OCI-LY7 (cell line): ENCODE measurements at regions not wholly inside any gene's neighbourhood (a gene's known extent, or its start where the extent isn't known, plus 50 kb on each side); places are given as distances from the start of the nearest gene placed in this dataset.

Source experiments
- BruUV-seq: library from RNA; stranded (reverse); fragments of 400-500 nt; replicated peaks from 2 replicates; lab custom pipeline; 2021; lab: Mats Ljungman, UMichigan
- CTCF ChIA-PET: fragments of 300-600 bp; sonication (Branson Sonifier 250); formaldehyde crosslinking; loops from one replicate; lab custom pipeline; 2022; ENCODE audit warnings: antibody characterized with exemption; ENCODE audit not compliant: unreplicated experiment; lab: Charles Lee
- POLR2A ChIA-PET: fragments of 300-600 bp; sonication (Branson Sonifier 250); formaldehyde crosslinking; loops from one replicate; lab custom pipeline; 2022; ENCODE audit warnings: antibody characterized with exemption; lab: Charles Lee
- DNase-seq: peaks from one replicate; pipeline ENCODE4 v3.0.0-alpha.2; 2015; ENCODE audit warnings: low spot score
- H2AFZ ChIP-seq: fragments of 200-600 bp; sonication (generic), shearing (Covaris generic); 2 replicates; pipeline ENCODE4 v1.6.1; 2014; ENCODE audit warnings: mild to moderate bottlenecking, antibody characterized with exemption, low read length, moderate library complexity
- H3K27ac ChIP-seq: fragments of 200-600 bp; sonication (generic); 2 replicates; pipeline ENCODE4 v1.5.1; 2014; ENCODE audit warnings: mixed run types, low read depth, mild to moderate bottlenecking, moderate library complexity, low read length, inconsistent platforms; ENCODE audit not compliant: poor library complexity, severe bottlenecking
- H3K36me3 ChIP-seq: fragments of 200-600 bp; sonication (generic); 2 replicates; pipeline ENCODE4 v1.6.1; 2014; ENCODE audit warnings: mild to moderate bottlenecking, antibody characterized with exemption, low read length, moderate library complexity, mixed read lengths; ENCODE audit not compliant: insufficient read depth
- H3K4me1 ChIP-seq: fragments of 200-600 bp; sonication (generic); 2 replicates; pipeline ENCODE4 v1.5.1; 2014; ENCODE audit warnings: mild to moderate bottlenecking, low read length; ENCODE audit not compliant: insufficient read depth, poor library complexity, severe bottlenecking
- H3K4me2 ChIP-seq: fragments of 200-600 bp; sonication (generic); 2 replicates; pipeline ENCODE4 v1.6.1; 2014; ENCODE audit warnings: mild to moderate bottlenecking, low read length
- H3K4me3 ChIP-seq: fragments of 200-600 bp; sonication (generic); 2 replicates; pipeline ENCODE4 v1.5.1; 2014; ENCODE audit warnings: mild to moderate bottlenecking, low read depth, low read length; ENCODE audit not compliant: poor library complexity, severe bottlenecking
- H3K79me2 ChIP-seq: fragments of 200-600 bp; sonication (generic); 2 replicates; pipeline ENCODE4 v1.6.1; 2016; ENCODE audit warnings: low read depth, mild to moderate bottlenecking, low read length, moderate library complexity, mixed read lengths; ENCODE audit not compliant: insufficient read depth
- H3K9me2 ChIP-seq: fragments of 200-600 bp; sonication (generic); 2 replicates; pipeline ENCODE4 v1.6.1; 2016; ENCODE audit warnings: mild to moderate bottlenecking, low read length, mixed read lengths; ENCODE audit not compliant: insufficient read depth
- H3K9me3 ChIP-seq: fragments of 200-600 bp; sonication (generic); 2 replicates; pipeline ENCODE4 v1.6.1; 2014; ENCODE audit warnings: mild to moderate bottlenecking, mixed run types, low read length, mixed read lengths
- H4K20me1 ChIP-seq: fragments of 200-600 bp; sonication (generic); 2 replicates; pipeline ENCODE4 v1.6.1; 2014; ENCODE audit warnings: mild to moderate bottlenecking, antibody characterized with exemption, low read length, moderate library complexity, mixed read lengths; ENCODE audit not compliant: insufficient read depth
- EZH2phosphoT487 ChIP-seq: fragments of 200-600 bp; sonication (generic); IDR thresholded peaks from 2 replicates; pipeline ENCODE4 v1.6.1; 2018; ENCODE audit warnings: low read depth, borderline replicate concordance, mild to moderate bottlenecking, mixed run types, antibody characterized with exemption, low read length, moderate library complexity, mixed read lengths
- intact Hi-C: fragments of 100-400 bp; cut with micrococcal nuclease; formaldehyde crosslinking; loops from one replicate; pipeline ENCODE4 v1.10.0; 2022; ENCODE audit not compliant: unreplicated experiment
- TF ChIP-seq, protein P1 (sequence below): fragments of 200-600 bp; sonication (generic); conservative IDR thresholded peaks from 2 replicates; pipeline ENCODE4 v1.5.1; 2014; ENCODE audit warnings: mild to moderate bottlenecking, antibody characterized with exemption, low read length, moderate library complexity, mixed read lengths

DNA sequence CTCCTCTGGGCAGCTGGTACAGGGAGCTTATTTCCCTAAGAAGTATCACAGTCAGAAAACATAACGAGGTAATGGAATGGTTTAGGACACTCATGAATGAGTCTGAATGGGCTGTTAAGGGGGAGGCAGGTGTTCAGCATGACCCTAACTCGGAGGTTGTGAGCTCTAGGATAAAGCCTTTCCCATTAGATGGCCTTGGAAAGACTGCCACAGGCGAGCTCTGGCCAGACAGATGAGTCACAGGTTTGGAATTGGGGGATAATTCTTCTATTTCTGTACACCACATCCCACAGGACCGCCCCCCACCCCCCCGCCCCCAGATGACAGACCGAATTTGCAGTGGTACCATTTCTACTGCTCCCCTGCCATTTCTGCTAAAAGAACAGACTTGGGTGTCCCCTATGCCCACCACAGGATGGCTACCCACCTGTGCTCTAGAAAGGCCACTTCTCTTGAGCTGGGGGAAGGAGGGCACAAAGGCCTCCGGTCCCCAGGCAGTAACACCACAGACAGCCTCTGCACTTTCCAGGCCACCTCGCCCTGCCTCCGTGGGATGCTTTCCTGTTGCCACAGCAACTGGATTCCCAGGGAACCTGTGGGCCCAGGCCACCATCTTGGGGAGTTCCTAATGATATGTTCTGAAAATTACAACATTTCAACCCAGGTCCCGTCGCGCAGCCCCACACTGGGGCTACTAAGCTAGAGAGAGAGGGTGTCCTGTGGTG is 76.7 kb downstream of the TRIM29 start:
- intact Hi-C loops: no loop called here
- TF ChIP-seq, protein P1, sequence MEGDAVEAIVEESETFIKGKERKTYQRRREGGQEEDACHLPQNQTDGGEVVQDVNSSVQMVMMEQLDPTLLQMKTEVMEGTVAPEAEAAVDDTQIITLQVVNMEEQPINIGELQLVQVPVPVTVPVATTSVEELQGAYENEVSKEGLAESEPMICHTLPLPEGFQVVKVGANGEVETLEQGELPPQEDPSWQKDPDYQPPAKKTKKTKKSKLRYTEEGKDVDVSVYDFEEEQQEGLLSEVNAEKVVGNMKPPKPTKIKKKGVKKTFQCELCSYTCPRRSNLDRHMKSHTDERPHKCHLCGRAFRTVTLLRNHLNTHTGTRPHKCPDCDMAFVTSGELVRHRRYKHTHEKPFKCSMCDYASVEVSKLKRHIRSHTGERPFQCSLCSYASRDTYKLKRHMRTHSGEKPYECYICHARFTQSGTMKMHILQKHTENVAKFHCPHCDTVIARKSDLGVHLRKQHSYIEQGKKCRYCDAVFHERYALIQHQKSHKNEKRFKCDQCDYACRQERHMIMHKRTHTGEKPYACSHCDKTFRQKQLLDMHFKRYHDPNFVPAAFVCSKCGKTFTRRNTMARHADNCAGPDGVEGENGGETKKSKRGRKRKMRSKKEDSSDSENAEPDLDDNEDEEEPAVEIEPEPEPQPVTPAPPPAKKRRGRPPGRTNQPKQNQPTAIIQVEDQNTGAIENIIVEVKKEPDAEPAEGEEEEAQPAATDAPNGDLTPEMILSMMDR: no peak
- no peak for TF ChIP-seq EZH2phosphoT487
- Histone ChIP-seq H3K9me2 (no peaks in the 10 kb centered on the region), H3K36me3 (no peaks in the 10 kb centered on the region), H3K4me1 (no peaks in the 10 kb centered on the region), H3K79me2 (no peaks in the 10 kb centered on the region), H3K27ac (no peak overlapping the region), H4K20me1 (no peaks in the 10 kb centered on the region), H3K4me2 (no peak overlapping the region), H3K4me3 (no peak overlapping the region), H2AFZ (no peak overlapping the region), H3K9me3 (no peaks in the 10 kb centered on the region)
- ChIA-PET POLR2A (interaction anchor here (0.6 kb wide), 1 partner anchor 600 kb away, joined by 3 read pairs; no protein-coding TSS in a partner anchor), CTCF (no interaction called here)
- BruUV-seq: no TSS peak
- no peak for DNase-seq

GRCh38 chr11:120060512-120060911 is 77.4 kb downstream of the TRIM29 start:
- intact Hi-C loops: no loop called here
- BruUV-seq: no TSS peak
- TF ChIP-seq EZH2phosphoT487: no peak
- TF ChIP-seq, protein P1: no peak

DNA sequence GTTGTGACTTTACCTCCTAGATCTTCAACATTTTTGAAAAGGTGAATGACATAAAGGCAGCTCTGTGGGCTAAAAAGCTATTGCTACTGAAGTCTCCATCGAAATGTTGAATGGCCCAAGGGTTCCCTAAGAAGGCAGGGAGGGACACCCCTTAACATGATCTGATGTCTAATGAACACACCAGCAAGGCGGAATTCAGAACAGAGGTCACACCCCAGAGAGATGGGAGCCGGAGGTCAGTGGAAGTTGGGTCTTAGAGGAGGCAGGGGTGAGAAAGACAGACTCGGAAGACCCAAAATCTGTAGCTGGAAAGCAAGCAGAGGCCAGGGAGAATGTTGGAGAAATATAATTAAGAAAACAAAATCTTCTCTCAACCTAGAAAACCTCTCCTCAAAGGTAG is 79.0 kb downstream of the TRIM29 start:
- BruUV-seq: no TSS peak
- H3K9me3 ChIP-seq: no peaks in the 10 kb centered on the region
- H3K4me1 ChIP-seq: no peaks in the 10 kb centered on the region
- DNase-seq: no peak
- ChIA-PET POLR2A (no interaction called here), CTCF (no interaction called here)
- H2AFZ ChIP-seq: no peak overlapping the region
- H3K79me2 ChIP-seq: no peaks in the 10 kb centered on the region
- H4K20me1 ChIP-seq: no peaks in the 10 kb centered on the region
- H3K9me2 ChIP-seq: no peaks in the 10 kb centered on the region
- no peak overlapping the region for H3K4me2 ChIP-seq
- H3K4me3 ChIP-seq: no peak overlapping the region
- no peak overlapping the region for H3K27ac ChIP-seq
- TF ChIP-seq, protein P1: no peak
- no peak for TF ChIP-seq EZH2phosphoT487
- H3K36me3 ChIP-seq: no peaks in the 10 kb centered on the region
- intact Hi-C loops: no loop called here

More at GRCh38 chr11:120060512-120060911, 77.4 kb downstream of the TRIM29 start:
- Histone ChIP-seq H3K4me2 (no peak overlapping the region), H3K4me1 (no peaks in the 10 kb centered on the region), H3K9me3 (no peaks in the 10 kb centered on the region), H2AFZ (no peak overlapping the region), H4K20me1 (no peaks in the 10 kb centered on the region), H3K9me2 (no peaks in the 10 kb centered on the region), H3K27ac (no peak overlapping the region), H3K36me3 (no peaks in the 10 kb centered on the region), H3K4me3 (no peak overlapping the region), H3K79me2 (no peaks in the 10 kb centered on the region)
- ChIA-PET CTCF (no interaction called here), POLR2A (no interaction called here)
- DNase-seq: no peak
